ENCODE measurements at regions not wholly inside any gene's neighbourhood (a gene's known extent, or its start where the extent isn't known, plus 50 kb on each side); places are given as distances from the start of the nearest gene placed in this dataset.

DNA sequence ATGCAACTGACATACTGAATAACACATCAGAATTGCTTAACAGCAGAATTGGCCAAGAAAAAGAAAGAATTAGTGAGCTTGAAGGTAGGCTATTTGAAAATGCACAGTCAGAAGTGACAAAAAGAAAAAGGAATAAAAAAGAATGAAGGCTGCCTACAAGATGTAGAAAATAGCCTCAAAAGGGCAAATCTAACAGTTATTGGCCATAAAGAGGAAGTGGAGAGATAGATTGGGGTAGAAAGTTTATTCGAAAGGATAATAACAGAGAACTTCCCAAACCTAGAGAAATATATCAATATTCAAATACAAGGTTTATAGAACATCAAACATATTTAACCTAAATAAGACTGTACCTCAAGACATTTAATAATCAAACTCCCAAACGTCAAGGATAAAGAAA is 67.5 kb downstream of the ATP6V1G3 start:
- TF ChIP-seq, protein P1, sequence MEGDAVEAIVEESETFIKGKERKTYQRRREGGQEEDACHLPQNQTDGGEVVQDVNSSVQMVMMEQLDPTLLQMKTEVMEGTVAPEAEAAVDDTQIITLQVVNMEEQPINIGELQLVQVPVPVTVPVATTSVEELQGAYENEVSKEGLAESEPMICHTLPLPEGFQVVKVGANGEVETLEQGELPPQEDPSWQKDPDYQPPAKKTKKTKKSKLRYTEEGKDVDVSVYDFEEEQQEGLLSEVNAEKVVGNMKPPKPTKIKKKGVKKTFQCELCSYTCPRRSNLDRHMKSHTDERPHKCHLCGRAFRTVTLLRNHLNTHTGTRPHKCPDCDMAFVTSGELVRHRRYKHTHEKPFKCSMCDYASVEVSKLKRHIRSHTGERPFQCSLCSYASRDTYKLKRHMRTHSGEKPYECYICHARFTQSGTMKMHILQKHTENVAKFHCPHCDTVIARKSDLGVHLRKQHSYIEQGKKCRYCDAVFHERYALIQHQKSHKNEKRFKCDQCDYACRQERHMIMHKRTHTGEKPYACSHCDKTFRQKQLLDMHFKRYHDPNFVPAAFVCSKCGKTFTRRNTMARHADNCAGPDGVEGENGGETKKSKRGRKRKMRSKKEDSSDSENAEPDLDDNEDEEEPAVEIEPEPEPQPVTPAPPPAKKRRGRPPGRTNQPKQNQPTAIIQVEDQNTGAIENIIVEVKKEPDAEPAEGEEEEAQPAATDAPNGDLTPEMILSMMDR (IDR thresholded peaks at IDR 0.05; ENCODE audit: low read depth, low read length), result no peak
- no peak overlapping the region for H3K4me3 ChIP-seq (ENCODE audit: low read depth, low read length)

DNA sequence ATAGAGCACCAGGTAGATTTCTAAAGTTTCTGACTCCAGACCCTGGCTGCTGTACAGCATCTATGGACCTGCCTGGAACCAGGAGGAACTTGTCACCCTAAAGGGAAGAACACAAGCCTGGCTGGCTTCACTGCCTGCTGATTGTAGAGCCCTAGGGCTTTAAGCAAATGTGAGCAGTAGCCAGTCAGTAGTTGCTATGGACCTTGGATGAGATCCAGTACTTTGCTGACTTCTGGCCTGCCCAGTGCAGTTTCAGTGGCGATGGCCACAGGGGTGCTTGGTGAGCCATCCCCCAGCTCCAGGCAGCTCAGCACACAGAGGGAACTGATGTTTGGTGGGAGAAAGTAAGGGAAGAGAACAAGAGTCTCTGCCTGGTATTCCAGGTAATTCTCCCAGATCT is 68.4 kb downstream of the ATP6V1G3 start:
- TF ChIP-seq, protein P1 (IDR thresholded peaks at IDR 0.05; ENCODE audit: low read depth, low read length), result no peak
- H3K4me3 ChIP-seq (ENCODE audit: low read depth, low read length), result no peak overlapping the region

GRCh38 chr1:198467907-198468306 is 72.6 kb downstream of the ATP6V1G3 start:
- TF ChIP-seq, protein P1 (IDR thresholded peaks at IDR 0.05; ENCODE audit: low read depth, low read length), result no peak
- no peak overlapping the region for H3K4me3 ChIP-seq (ENCODE audit: low read depth, low read length)

DNA sequence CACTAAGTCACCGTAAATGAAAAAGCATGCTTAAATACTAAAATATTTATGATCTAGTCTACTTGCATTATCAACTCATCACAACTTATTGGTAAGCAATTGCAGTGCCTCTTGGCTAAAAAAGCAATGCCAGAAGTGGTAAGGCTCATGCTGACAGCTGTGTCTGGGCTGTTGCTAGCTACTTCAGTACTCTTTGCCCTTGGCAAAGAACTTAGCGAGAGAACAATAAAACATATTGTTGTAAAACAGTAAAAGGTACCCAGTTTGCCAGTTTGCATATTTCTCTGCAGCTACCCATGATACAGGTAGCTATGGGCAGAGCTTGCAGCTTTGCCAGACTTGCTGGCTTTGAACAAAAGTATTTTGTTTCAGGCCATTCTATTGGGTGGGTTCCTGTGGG is 73.1 kb downstream of the ATP6V1G3 start:
- TF ChIP-seq, protein P1 (IDR thresholded peaks at IDR 0.05; ENCODE audit: low read depth, low read length), result no peak
- no peak overlapping the region for H3K4me3 ChIP-seq (ENCODE audit: low read depth, low read length)

GRCh38 chr1:198465201-198466144 is 75.0 kb downstream of the ATP6V1G3 start:
- no peak overlapping the region for H3K4me3 ChIP-seq (ENCODE audit: low read depth, low read length)
- TF ChIP-seq, protein P1 (IDR thresholded peaks at IDR 0.05; ENCODE audit: low read depth, low read length), result peak; percentile 29; the same call in 1 of the 2 replicates

DNA sequence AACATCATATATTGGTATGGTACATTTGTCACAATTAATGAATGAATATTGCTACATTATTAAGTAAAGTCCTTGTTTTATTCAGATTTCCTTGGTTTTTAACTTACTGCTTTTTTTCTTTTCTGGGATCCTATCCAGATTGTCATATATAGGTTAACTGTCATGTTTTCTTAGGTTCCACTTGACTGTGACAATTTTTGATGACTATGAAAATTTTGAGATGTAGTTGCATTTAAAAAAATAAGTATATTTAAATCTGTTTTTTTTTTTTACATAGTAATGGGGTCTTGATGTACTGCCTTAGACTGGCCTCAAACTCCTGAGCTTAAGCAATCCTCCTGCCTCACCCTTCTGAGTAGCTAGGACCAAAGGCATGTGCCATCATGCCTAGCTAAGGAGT is 76.8 kb downstream of the ATP6V1G3 start:
- TF ChIP-seq, protein P1 (IDR thresholded peaks at IDR 0.05; ENCODE audit: low read depth, low read length), result no peak
- H3K4me3 ChIP-seq (ENCODE audit: low read depth, low read length), result no peak overlapping the region

- no peak overlapping the region for H3K4me3 ChIP-seq (ENCODE audit: low read depth, low read length)
- TF ChIP-seq, protein P1 (IDR thresholded peaks at IDR 0.05; ENCODE audit: low read depth, low read length), result no peak
Observed at GRCh38 chr1:198462365-198463019, 78.0 kb downstream of the ATP6V1G3 start.
